ENCODE measurements at regions not wholly inside any gene's neighbourhood (a gene's known extent, or its start where the extent isn't known, plus 50 kb on each side); places are given as distances from the start of the nearest gene placed in this dataset.

- no peak for TF ChIP-seq POLR2A (IDR thresholded peaks at IDR 0.05; ENCODE audit: extremely low read depth, insufficient read length)
- no peak for TF ChIP-seq MAX (IDR thresholded peaks at IDR 0.05; ENCODE audit: low read depth, low read length)
- DNase-seq (ENCODE audit: low read depth) = no peak
- H3K4me3 ChIP-seq (ENCODE audit: low read depth, low read length) = no peak overlapping the region
These were observed 1445.1 kb upstream of the CADM2 start for GRCh38 chr3:83513677-83514076.

DNA sequence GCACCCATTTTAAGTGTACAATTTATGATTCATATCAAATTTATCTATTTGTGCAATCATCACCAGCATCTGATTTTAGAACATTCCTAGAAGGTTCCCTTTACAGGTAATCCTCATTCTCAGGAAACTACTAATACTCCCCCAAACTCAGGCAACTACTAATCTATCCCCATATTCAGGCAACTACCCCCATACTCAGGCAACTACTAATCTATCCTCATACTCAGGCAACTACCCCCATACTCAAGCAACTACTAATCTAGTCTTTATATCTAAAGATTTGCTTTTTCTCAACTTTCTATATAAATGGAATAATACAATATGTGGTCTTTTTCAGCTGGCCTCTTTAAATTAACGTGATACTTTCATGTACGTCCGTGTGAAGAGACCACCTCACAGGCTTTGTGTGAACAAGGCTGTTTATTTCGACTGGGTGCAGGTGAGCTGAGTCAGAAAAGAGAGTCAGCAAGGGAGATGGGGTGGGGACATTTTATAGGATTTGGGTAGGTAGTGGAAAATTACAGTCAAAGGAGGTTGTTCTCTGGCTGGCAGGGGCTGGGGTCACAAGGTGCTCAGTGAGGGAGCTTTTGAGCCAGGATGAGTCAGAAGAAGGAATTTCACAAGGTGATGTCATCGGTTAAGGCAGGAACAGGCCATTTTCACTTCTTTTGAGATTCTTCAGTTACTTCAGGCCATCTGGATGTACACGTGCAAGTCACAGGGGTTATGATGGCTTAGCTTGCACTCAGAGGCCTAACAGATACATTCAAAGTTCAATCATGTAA lies 1444.5 kb upstream of the CADM2 start:
- TF ChIP-seq POLR2A (IDR thresholded peaks at IDR 0.05; ENCODE audit: extremely low read depth, insufficient read length) = no peak
- TF ChIP-seq MAX (IDR thresholded peaks at IDR 0.05; ENCODE audit: low read depth, low read length) = no peak
- TF ChIP-seq CTCF (IDR thresholded peaks at IDR 0.05; ENCODE audit: low read depth, low read length) = no peak
- TF ChIP-seq MYC (IDR thresholded peaks at IDR 0.05; ENCODE audit: low read depth, low read length) = no peak
- DNase-seq (ENCODE audit: low read depth) = no peak
- H3K4me3 ChIP-seq (ENCODE audit: low read depth, low read length) = no peak overlapping the region

DNA sequence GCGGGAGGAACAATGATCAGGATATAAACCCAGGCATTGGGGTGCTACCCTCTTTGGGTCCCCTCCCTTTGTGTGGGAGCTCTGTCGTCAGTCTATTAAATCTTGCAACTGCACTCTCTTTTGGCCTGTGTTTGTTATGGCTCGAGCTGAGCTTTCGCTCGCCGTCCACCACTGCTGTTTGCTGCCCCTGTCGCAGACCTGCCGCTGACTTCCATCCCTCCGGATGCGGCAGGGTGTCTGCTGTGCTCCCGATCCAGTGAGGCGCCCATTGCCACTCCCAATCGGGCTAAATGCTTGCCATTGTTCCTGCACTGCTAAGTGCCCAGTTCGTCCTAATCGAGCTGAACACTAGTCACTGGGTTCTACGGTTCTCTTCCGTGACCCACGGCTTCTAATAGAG lies 1443.7 kb upstream of the CADM2 start:
- TF ChIP-seq CTCF (IDR thresholded peaks at IDR 0.05; ENCODE audit: low read depth, low read length) (no peak), POLR2A (IDR thresholded peaks at IDR 0.05; ENCODE audit: extremely low read depth, insufficient read length) (no peak), MYC (IDR thresholded peaks at IDR 0.05; ENCODE audit: low read depth, low read length) (no peak), MAX (IDR thresholded peaks at IDR 0.05; ENCODE audit: low read depth, low read length) (no peak)

GRCh38 chr3:83523470-83524073 lies 1435.2 kb upstream of the CADM2 start:
- peak; percentile 75 for DNase-seq (ENCODE audit: low read depth)
- no peak overlapping the region for H3K4me3 ChIP-seq (ENCODE audit: low read depth, low read length)
- TF ChIP-seq CTCF (IDR thresholded peaks at IDR 0.05; ENCODE audit: low read depth, low read length) (peak; percentile 63), POLR2A (IDR thresholded peaks at IDR 0.05; ENCODE audit: extremely low read depth, insufficient read length) (no peak)

More for the DNA sequence above, 1443.7 kb upstream of the CADM2 start:
- no peak overlapping the region for H3K4me3 ChIP-seq (ENCODE audit: low read depth, low read length)
- no peak for DNase-seq (ENCODE audit: low read depth)

DNA sequence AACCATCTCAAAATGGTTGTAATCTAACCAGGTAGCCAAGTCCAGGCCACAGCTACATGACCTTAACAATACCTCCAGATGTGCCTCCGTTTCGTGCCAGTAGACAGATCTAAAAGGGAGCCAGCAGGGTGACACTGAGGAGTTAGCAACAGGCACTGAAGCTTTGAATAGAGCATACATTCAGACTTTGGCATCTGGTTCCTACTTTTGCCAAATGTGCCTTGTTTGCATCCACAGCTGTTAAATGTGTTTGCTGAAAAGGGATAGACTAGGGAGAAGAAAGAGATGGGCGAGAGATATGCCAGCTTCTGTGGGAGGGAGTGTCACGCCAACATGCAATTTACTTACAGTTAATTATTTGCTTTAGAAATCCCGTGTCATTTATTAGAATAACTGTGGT lies 1433.9 kb upstream of the CADM2 start:
- no peak for DNase-seq (ENCODE audit: low read depth)

More for the DNA sequence above, 1433.9 kb upstream of the CADM2 start:
- H3K4me3 ChIP-seq (ENCODE audit: low read depth, low read length) = no peak overlapping the region
- TF ChIP-seq MYC (IDR thresholded peaks at IDR 0.05; ENCODE audit: low read depth, low read length) (no peak), MAX (IDR thresholded peaks at IDR 0.05; ENCODE audit: low read depth, low read length) (no peak), POLR2A (IDR thresholded peaks at IDR 0.05; ENCODE audit: extremely low read depth, insufficient read length) (no peak), CTCF (IDR thresholded peaks at IDR 0.05; ENCODE audit: low read depth, low read length) (no peak)

Data from NB4 (cell line).